Spleen (tissue), 7 donors: ENCODE measurements at regions not wholly inside any gene's neighbourhood (a gene's known extent, or its start where the extent isn't known, plus 50 kb on each side); places are given as distances from the start of the nearest gene placed in this dataset.

Experiments
- CTCF ChIP-seq, 11 experiments: fragments of 200-600 bp in 7 of 11; fragments of 450-650 bp in 4 of 11; sonication (generic) in 4 of 11; IDR thresholded peaks in 8 of 11; conservative IDR thresholded peaks in 3 of 11; 1 replicate in 7 of 11; 2 replicates in 4 of 11; pipeline versions ENCODE4 v1.4.0 to v1.8.0; 2016 to 2021; ENCODE audit warnings: antibody characterized with exemption in 11 of 11, inconsistent platforms in 4 of 11, mild to moderate bottlenecking in 1 of 11
- POLR2A ChIP-seq, 3 donors: fragments of 450-650 bp; IDR thresholded peaks; one replicate each; pipeline ENCODE4 v1.5.1; 2017; ENCODE audit warnings: antibody characterized with exemption in 3 of 3, mild to moderate bottlenecking in 1 of 3
- donor health status: DM: no; HTN: no; CAD: no; lungs with moderate emphysema.
- donor health status: DM: no; HTN: no; CAD: no.
- donor health status: DM: no; HTN: no; CAD: no.

GRCh38 chr16:66066404-66066803 lies 300.1 kb upstream of the CDH5 start:
- TF ChIP-seq CTCF (IDR thresholded peaks at IDR 0.05 in 8 of 11, conservative IDR thresholded peaks at IDR 0.05 in 3 of 11) = no peak
- TF ChIP-seq POLR2A (IDR thresholded peaks at IDR 0.05) = no peak
